ENCODE measurements at regions not wholly inside any gene's neighbourhood (a gene's known extent, or its start where the extent isn't known, plus 50 kb on each side); places are given as distances from the start of the nearest gene placed in this dataset.
"Not testable (repeated sequence)": the region's sequence is repeated elsewhere in the genome, so short reads cannot be mapped to it uniquely, and the experiment has no call there.

DNA sequence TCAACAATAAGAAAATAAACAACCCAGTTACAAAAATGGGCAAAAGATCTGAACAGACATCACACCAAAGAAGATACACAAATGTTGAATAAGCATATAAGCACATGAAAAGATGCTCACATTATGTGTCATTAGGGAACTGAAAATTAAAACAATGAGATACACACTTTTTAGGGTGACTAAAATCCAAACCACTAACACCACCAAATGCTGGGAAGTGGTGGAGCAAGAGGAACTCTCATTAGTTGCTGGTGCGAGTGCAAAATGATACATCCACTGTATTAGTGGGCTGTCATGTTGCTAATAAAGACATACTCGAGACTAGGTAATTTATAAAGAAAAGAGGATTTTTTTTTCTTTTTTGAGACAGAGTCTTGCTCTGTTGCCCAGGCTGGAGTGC lies 329.1 kb downstream of the TMEM38B start:
- no peaks in the 10 kb centered on the region for H3K9me3 ChIP-seq (ENCODE audit: low read length)
- H3K36me3 ChIP-seq (ENCODE audit: low read depth, low read length) = no peaks in the 10 kb centered on the region
- no peak overlapping the region for H2AFZ ChIP-seq (ENCODE audit: low read length)
- H3K9me2 ChIP-seq (replicated peaks; ENCODE audit: low read length) = no peaks in the 10 kb centered on the region
- no peak overlapping the region for H3K4me3 ChIP-seq (ENCODE audit: low read length)
- H3K27me3 ChIP-seq (ENCODE audit: low read length) = no peaks in the 10 kb centered on the region
- no peak overlapping the region for H3K9ac ChIP-seq (ENCODE audit: low read length)
- ATAC-seq (no peak), DNase-seq (no peak)
- no TSS peak for BruUV-seq (replicated peaks)
- no peaks in the 10 kb centered on the region for H3K4me1 ChIP-seq (ENCODE audit: insufficient read depth, low read length)
- intact Hi-C loops (cut with micrococcal nuclease) = no loop called here
- TF ChIP-seq CTCF (conservative IDR thresholded peaks at IDR 0.05; ENCODE audit: low read depth, low read length) = no peak
- TF ChIP-seq EZH2 (IDR thresholded peaks at IDR 0.05; ENCODE audit: low read length, unreplicated experiment) = no peak
- no peak for TF ChIP-seq EZH2phosphoT487 (IDR thresholded peaks at IDR 0.05; ENCODE audit: borderline replicate concordance, low read length)
- POLR2A ChIA-PET (ENCODE audit: unreplicated experiment) = no interaction called here
- no peak overlapping the region for H3K27ac ChIP-seq (ENCODE audit: low read length)
- no peaks in the 10 kb centered on the region for H3F3A ChIP-seq (ENCODE audit: low read length, unreplicated experiment)
- H4K20me1 ChIP-seq (ENCODE audit: low read length) = no peaks in the 10 kb centered on the region
- no peaks in the 10 kb centered on the region for H3K79me2 ChIP-seq (ENCODE audit: low read length)
- CTCF ChIA-PET = no interaction called here
- H3K4me2 ChIP-seq (ENCODE audit: low read length) = no peak overlapping the region

DNA sequence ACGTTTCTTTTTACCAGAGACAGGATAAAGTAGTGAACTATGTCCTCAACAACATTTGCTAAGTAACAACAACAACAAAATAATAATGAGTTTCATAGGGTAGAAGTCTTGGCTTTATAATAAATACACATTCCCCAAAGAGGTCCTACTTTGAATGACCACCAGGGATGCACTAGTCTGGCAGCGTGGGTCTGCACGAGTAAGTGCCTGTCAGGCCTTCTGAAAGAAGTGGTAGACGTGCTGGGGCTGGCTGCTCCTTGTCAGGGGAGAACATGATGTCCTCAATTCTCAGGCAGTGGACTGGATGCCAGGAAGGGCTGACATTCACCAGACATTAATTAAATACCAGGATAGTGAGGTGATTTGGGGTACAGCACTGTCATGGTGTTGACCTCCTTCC lies 331.1 kb downstream of the TMEM38B start:
- H3K79me2 ChIP-seq (ENCODE audit: low read length) = no peaks in the 10 kb centered on the region
- no peak overlapping the region for H3K27ac ChIP-seq (ENCODE audit: low read length)
- no peaks in the 10 kb centered on the region for H3K36me3 ChIP-seq (ENCODE audit: low read depth, low read length)
- no peak overlapping the region for H2AFZ ChIP-seq (ENCODE audit: low read length)
- no peak overlapping the region for H3K4me3 ChIP-seq (ENCODE audit: low read length)
- no peaks in the 10 kb centered on the region for H3K9me3 ChIP-seq (ENCODE audit: low read length)
- no peaks in the 10 kb centered on the region for H4K20me1 ChIP-seq (ENCODE audit: low read length)
- ATAC-seq (no peak), DNase-seq (no peak)
- no peaks in the 10 kb centered on the region for H3K9me2 ChIP-seq (replicated peaks; ENCODE audit: low read length)
- TF ChIP-seq CTCF (conservative IDR thresholded peaks at IDR 0.05; ENCODE audit: low read depth, low read length) (no peak; the same call in 1 of the 2 replicates), EZH2 (IDR thresholded peaks at IDR 0.05; ENCODE audit: low read length, unreplicated experiment) (no peak), EZH2phosphoT487 (IDR thresholded peaks at IDR 0.05; ENCODE audit: borderline replicate concordance, low read length) (no peak)
- no peak overlapping the region for H3K4me2 ChIP-seq (ENCODE audit: low read length)
- H3K27me3 ChIP-seq (ENCODE audit: low read length) = no peaks in the 10 kb centered on the region
- no TSS peak for BruUV-seq (replicated peaks)
- no peaks in the 10 kb centered on the region for H3K4me1 ChIP-seq (ENCODE audit: insufficient read depth, low read length)
- no peaks in the 10 kb centered on the region for H3F3A ChIP-seq (ENCODE audit: low read length, unreplicated experiment)
- intact Hi-C loops (cut with micrococcal nuclease) = no loop called here
- POLR2A ChIA-PET (ENCODE audit: unreplicated experiment) = no interaction called here
- CTCF ChIA-PET = no interaction called here
- no peak overlapping the region for H3K9ac ChIP-seq (ENCODE audit: low read length)

DNA sequence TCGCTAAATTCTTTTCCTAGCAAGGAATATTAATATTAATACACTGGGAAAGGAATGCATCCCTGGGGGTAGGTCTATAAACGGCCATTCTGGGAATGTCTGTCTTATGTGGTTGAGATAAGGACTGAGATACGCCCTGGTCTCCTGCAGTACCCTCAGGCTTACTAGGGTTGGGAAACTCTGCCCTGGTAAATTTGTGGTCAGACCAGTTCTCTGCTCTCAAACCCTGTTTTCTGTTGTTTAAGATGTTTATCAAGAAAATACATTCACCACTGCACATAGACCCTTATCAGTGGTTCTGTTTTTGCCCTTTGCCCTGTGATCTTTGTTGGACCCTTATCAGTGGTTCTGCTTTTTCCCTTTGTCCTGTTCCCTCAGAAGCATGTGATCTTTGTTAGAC lies 335.8 kb downstream of the TMEM38B start:
- H3K27me3 ChIP-seq (ENCODE audit: low read length); H3K4me1 ChIP-seq (ENCODE audit: insufficient read depth, low read length); H3K9me2 ChIP-seq (replicated peaks; ENCODE audit: low read length); intact Hi-C loops (cut with micrococcal nuclease); H3K4me3 ChIP-seq (ENCODE audit: low read length); ATAC-seq; H3F3A ChIP-seq (ENCODE audit: low read length, unreplicated experiment); H3K4me2 ChIP-seq (ENCODE audit: low read length); H3K79me2 ChIP-seq (ENCODE audit: low read length); H2AFZ ChIP-seq (ENCODE audit: low read length); H3K27ac ChIP-seq (ENCODE audit: low read length); POLR2A ChIA-PET (ENCODE audit: unreplicated experiment); DNase-seq; CTCF ChIA-PET; H3K9me3 ChIP-seq (ENCODE audit: low read length); H4K20me1 ChIP-seq (ENCODE audit: low read length); H3K9ac ChIP-seq (ENCODE audit: low read length); H3K36me3 ChIP-seq (ENCODE audit: low read depth, low read length); BruUV-seq (replicated peaks): not testable (repeated sequence)
